Natural killer cell (primary cell): ENCODE measurements at regions not wholly inside any gene's neighbourhood (a gene's known extent, or its start where the extent isn't known, plus 50 kb on each side); places are given as distances from the start of the nearest gene placed in this dataset.

Experiments
- ATAC-seq, 3 donors: fragments of 150-1000 bp in 2 of 3; fragments of 200-7000 bp in 1 of 3; cut with Tn5 transposase; 1 replicate in 1 of 3; 2 replicates in 2 of 3; pipeline ENCODE4 v1.10.0; 2021; ENCODE audit warnings: mild to moderate bottlenecking in 2 of 3, moderate library complexity in 2 of 3
- DNase-seq, 2 donors: peaks; one replicate each; pipeline versions ENCODE4 v3.0.0 to v3.0.0-alpha.2; 2013 to 2021; ENCODE audit warnings: mixed read lengths in 1 of 2
- H3K27ac ChIP-seq: one replicate; pipeline ENCODE4 v1.5.1; 2013; ENCODE audit warnings: mild to moderate bottlenecking, low read length
- H3K27me3 ChIP-seq: one replicate; pipeline ENCODE4 v1.6.1; 2013; ENCODE audit warnings: low read length; ENCODE audit not compliant: control insufficient read depth, insufficient read depth
- H3K36me3 ChIP-seq: one replicate; pipeline ENCODE4 v1.6.1; 2013; ENCODE audit warnings: low read length; ENCODE audit not compliant: control insufficient read depth, insufficient read depth
- H3K4me1 ChIP-seq: one replicate; pipeline ENCODE4 v1.6.1; 2013; ENCODE audit warnings: low read length; ENCODE audit not compliant: control insufficient read depth, insufficient read depth
- H3K4me3 ChIP-seq: one replicate; pipeline ENCODE4 v1.5.1; 2013; ENCODE audit warnings: low read length
- H3K9me3 ChIP-seq: one replicate; pipeline ENCODE4 v1.6.1; 2013; ENCODE audit warnings: low read length; ENCODE audit not compliant: control insufficient read depth, insufficient read depth
- H3K27ac Mint-ChIP-seq, 2 donors: one replicate each; pipeline ENCODE4 v1.8.0; 2022; ENCODE audit warnings: mild to moderate bottlenecking in 2 of 2, mixed read lengths in 2 of 2, moderate library complexity in 1 of 2
- H3K27me3 Mint-ChIP-seq, 2 donors: one replicate each; pipeline ENCODE4 v1.8.0; 2022; ENCODE audit warnings: low read depth in 2 of 2, mixed read lengths in 2 of 2
- H3K36me3 Mint-ChIP-seq: one replicate; pipeline ENCODE4 v1.8.0; 2022; ENCODE audit warnings: mixed read lengths
- H3K4me1 Mint-ChIP-seq, 2 donors: one replicate each; pipeline ENCODE4 v1.8.0; 2022; ENCODE audit warnings: mixed read lengths in 2 of 2
- H3K4me3 Mint-ChIP-seq: one replicate; pipeline ENCODE4 v1.8.0; 2022; ENCODE audit warnings: mild to moderate bottlenecking, moderate library complexity, mixed read lengths
- H3K9me3 Mint-ChIP-seq, 2 donors: one replicate each; pipeline ENCODE4 v1.8.0; 2022; ENCODE audit warnings: mixed read lengths in 2 of 2
- WGBS: methylation state at CpG from one replicate; pipeline ENCODE4 v1.1.7; 2013; ENCODE audit warnings: missing lambda C conversion rate; ENCODE audit not compliant: insufficient coverage; 5-methylcytosine and 5-hydroxymethylcytosine counted together
- intact Hi-C: fragments of 100-400 bp; cut with micrococcal nuclease; formaldehyde crosslinking; loops from one replicate; pipeline ENCODE4 v1.14.2; 2022
- TF ChIP-seq, protein P1 (sequence below): fragments of 200-600 bp; IDR thresholded peaks from one replicate; pipeline ENCODE4 v1.8.0; 2022; ENCODE audit warnings: antibody characterized with exemption

DNA sequence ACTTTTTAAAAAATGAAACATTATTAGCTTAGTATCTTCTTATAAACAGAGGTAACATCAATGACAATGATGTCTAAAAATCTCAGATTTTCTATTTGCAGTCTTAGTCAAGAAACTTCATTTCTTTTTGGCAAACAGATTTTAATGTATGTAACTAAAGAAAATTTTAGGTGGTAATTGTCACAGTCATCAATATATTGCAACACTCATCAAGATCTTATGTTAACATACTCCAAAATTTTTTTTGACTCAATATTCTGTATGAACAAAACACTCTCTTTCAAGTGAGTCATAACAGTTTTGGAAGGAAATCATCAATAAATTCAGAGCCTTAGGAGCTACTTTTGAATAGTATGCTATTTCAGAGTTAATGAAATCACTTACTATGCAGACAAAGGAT, 1507.6 kb downstream of the SLITRK1 start:
- no peaks in the 10 kb centered on the region for H3K4me1 Mint-ChIP-seq
- no peaks in the 10 kb centered on the region for H3K27me3 Mint-ChIP-seq
- no peaks in the 10 kb centered on the region for H3K4me1 ChIP-seq
- intact Hi-C loops = no loop called here
- DNase-seq (no peak), ATAC-seq (no peak)
- no peak overlapping the region for H3K27ac Mint-ChIP-seq
- peaks cover 2 to 6% of the 10 kb centered on the region in 2 donors for H3K9me3 Mint-ChIP-seq
- H3K36me3 ChIP-seq = no peaks in the 10 kb centered on the region
- H3K4me3 ChIP-seq = no peak overlapping the region
- H3K27ac ChIP-seq = no peak overlapping the region
- TF ChIP-seq, protein P1, sequence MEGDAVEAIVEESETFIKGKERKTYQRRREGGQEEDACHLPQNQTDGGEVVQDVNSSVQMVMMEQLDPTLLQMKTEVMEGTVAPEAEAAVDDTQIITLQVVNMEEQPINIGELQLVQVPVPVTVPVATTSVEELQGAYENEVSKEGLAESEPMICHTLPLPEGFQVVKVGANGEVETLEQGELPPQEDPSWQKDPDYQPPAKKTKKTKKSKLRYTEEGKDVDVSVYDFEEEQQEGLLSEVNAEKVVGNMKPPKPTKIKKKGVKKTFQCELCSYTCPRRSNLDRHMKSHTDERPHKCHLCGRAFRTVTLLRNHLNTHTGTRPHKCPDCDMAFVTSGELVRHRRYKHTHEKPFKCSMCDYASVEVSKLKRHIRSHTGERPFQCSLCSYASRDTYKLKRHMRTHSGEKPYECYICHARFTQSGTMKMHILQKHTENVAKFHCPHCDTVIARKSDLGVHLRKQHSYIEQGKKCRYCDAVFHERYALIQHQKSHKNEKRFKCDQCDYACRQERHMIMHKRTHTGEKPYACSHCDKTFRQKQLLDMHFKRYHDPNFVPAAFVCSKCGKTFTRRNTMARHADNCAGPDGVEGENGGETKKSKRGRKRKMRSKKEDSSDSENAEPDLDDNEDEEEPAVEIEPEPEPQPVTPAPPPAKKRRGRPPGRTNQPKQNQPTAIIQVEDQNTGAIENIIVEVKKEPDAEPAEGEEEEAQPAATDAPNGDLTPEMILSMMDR = no peak
- H3K27me3 ChIP-seq = no peaks in the 10 kb centered on the region
- no peaks in the 10 kb centered on the region for H3K36me3 Mint-ChIP-seq
- no peak overlapping the region for H3K4me3 Mint-ChIP-seq
- no peaks in the 10 kb centered on the region for H3K9me3 ChIP-seq

GRCh38 chr13:82370316-82370715, 1512.0 kb downstream of the SLITRK1 start:
- no peaks in the 10 kb centered on the region for H3K27me3 Mint-ChIP-seq
- no peak for DNase-seq

GRCh38 chr13:82364525-82364924, 1517.7 kb downstream of the SLITRK1 start:
- Histone ChIP-seq H3K9me3 (no peaks in the 10 kb centered on the region), H3K36me3 (no peaks in the 10 kb centered on the region), H3K27ac (no peak overlapping the region), H3K4me3 (no peak overlapping the region), H3K27me3 (no peaks in the 10 kb centered on the region), H3K4me1 (no peaks in the 10 kb centered on the region)
- intact Hi-C loops = no loop called here
- no peak for DNase-seq
- no peak for ATAC-seq
- Mint-ChIP-seq H3K4me3 (no peak overlapping the region), H3K27ac (no peak overlapping the region), H3K4me1 (no peaks in the 10 kb centered on the region), H3K36me3 (no peaks in the 10 kb centered on the region), H3K27me3 (no peaks in the 10 kb centered on the region), H3K9me3 (peaks cover 3% of the 10 kb centered on the region in 2 donors)
- TF ChIP-seq, protein P1 = no peak

More at GRCh38 chr13:82370316-82370715, 1512.0 kb downstream of the SLITRK1 start:
- H3K4me1 Mint-ChIP-seq = no peaks in the 10 kb centered on the region
- Histone ChIP-seq H3K27ac (no peak overlapping the region), H3K4me1 (no peaks in the 10 kb centered on the region), H3K36me3 (no peaks in the 10 kb centered on the region), H3K4me3 (no peak overlapping the region), H3K9me3 (no peaks in the 10 kb centered on the region), H3K27me3 (no peaks in the 10 kb centered on the region)
- WGBS = 67% methylated on average over 1 of the region's 1 CpG
- no peaks in the 10 kb centered on the region for H3K36me3 Mint-ChIP-seq
- intact Hi-C loops = no loop called here
- TF ChIP-seq, protein P1 = no peak
- H3K9me3 Mint-ChIP-seq = peaks cover 6 to 9% of the 10 kb centered on the region in 2 donors
- H3K27ac Mint-ChIP-seq = no peak overlapping the region
- no peak overlapping the region for H3K4me3 Mint-ChIP-seq
- no peak for ATAC-seq

DNA sequence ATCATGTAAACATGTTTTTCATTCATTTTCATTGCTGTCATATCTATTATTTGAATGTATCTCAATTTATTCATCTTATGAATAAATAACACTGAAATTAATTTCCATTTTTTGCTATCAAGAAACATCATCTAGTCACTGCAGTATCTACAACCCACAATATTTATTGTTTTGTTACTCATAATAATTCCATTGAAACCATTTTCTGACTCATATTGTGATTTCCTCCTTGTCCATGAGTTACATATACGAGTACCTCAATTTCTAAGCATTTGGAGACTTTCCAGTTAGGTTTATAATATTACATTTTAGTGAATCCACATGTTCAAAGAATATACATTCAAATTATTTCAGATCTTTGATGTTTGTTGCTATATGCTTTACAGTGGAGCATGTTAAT, 1524.0 kb downstream of the SLITRK1 start:
- H3K36me3 ChIP-seq = no peaks in the 10 kb centered on the region
- intact Hi-C loops = no loop called here
- Mint-ChIP-seq H3K9me3 (peaks cover 8 to 14% of the 10 kb centered on the region in 2 donors), H3K36me3 (no peaks in the 10 kb centered on the region), H3K4me1 (no peaks in the 10 kb centered on the region), H3K27ac (no peak overlapping the region), H3K27me3 (no peaks in the 10 kb centered on the region), H3K4me3 (no peak overlapping the region)
- ATAC-seq = no peak
- H3K4me1 ChIP-seq = no peaks in the 10 kb centered on the region
- H3K4me3 ChIP-seq = no peak overlapping the region
- TF ChIP-seq, protein P1 = no peak
- H3K27ac ChIP-seq = no peak overlapping the region
- WGBS = no CpG with 5 or more reads among the region's 1 CpG
- H3K27me3 ChIP-seq = no peaks in the 10 kb centered on the region
- no peak for DNase-seq
- no peaks in the 10 kb centered on the region for H3K9me3 ChIP-seq
